ENCODE measurements at regions not wholly inside any gene's neighbourhood (a gene's known extent, or its start where the extent isn't known, plus 50 kb on each side); places are given as distances from the start of the nearest gene placed in this dataset.

DNA sequence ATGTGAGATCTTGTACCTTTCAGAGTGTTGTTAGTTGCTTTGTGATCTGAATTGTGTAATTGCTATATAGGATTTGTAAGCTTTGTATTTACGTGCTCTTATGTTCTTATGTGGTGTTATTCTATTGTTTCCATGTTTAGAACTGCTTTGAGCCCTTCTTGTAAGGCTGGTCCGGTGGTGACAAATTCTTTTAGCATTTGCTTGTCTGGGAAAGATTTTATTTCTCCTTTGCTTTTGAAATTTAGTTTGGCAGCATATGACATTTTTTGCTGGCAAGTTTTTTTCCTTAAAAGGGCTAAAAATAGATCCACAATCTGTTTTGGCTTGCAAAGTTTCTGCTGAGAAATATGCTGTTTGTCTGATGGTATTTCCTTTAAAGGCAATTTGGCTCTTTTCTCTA, 1089.2 kb upstream of the PCDH9 start:
- TF ChIP-seq, protein P1, sequence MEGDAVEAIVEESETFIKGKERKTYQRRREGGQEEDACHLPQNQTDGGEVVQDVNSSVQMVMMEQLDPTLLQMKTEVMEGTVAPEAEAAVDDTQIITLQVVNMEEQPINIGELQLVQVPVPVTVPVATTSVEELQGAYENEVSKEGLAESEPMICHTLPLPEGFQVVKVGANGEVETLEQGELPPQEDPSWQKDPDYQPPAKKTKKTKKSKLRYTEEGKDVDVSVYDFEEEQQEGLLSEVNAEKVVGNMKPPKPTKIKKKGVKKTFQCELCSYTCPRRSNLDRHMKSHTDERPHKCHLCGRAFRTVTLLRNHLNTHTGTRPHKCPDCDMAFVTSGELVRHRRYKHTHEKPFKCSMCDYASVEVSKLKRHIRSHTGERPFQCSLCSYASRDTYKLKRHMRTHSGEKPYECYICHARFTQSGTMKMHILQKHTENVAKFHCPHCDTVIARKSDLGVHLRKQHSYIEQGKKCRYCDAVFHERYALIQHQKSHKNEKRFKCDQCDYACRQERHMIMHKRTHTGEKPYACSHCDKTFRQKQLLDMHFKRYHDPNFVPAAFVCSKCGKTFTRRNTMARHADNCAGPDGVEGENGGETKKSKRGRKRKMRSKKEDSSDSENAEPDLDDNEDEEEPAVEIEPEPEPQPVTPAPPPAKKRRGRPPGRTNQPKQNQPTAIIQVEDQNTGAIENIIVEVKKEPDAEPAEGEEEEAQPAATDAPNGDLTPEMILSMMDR (IDR thresholded peaks at IDR 0.05; ENCODE audit: insufficient read depth, low read length, poor library complexity, severe bottlenecking): no peak
- Histone ChIP-seq H3K4me3 (replicated peaks; ENCODE audit: low read depth, low read length) (no peak overlapping the region), H3K27me3 (replicated peaks; ENCODE audit: control insufficient read depth, insufficient read depth, low read length) (no peaks in the 10 kb centered on the region), H3K36me3 (ENCODE audit: control insufficient read depth, insufficient read depth, low read length) (no peaks in the 10 kb centered on the region)
- DNase-seq (ENCODE audit: extremely low read depth, insufficient read length): no peak

DNA sequence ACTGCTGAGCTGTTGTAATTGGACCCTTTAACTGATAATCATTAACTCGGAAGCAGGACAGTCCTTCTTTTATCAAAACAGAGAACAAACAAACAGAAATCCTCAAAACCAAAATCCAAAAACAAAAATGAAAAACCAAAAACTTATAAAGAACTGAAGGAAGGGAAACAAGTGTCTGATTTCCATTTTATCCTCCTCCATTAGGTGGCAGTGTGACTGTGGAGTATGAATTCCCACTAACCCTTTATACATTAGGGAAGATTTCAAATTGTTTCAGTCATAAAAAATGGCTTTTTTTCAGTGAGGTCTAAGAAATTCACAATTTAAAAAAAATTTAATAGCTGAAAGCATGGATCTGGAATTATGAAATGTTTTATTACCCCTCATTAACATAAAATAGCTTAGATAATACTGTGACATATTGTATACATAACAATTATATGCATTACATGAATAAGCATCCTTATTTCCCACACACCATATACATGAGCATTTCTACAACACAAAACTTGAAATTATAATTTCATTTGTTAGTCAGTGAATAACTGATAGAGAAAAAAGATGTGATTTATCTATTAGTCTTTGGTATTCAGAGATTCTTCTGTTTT, 1074.3 kb upstream of the PCDH9 start:
- DNase-seq (ENCODE audit: extremely low read depth, insufficient read length): no peak
- Histone ChIP-seq H3K27me3 (replicated peaks; ENCODE audit: control insufficient read depth, insufficient read depth, low read length) (no peaks in the 10 kb centered on the region), H3K36me3 (ENCODE audit: control insufficient read depth, insufficient read depth, low read length) (no peaks in the 10 kb centered on the region), H3K4me3 (replicated peaks; ENCODE audit: low read depth, low read length) (no peak overlapping the region)
- TF ChIP-seq, protein P1 (IDR thresholded peaks at IDR 0.05; ENCODE audit: insufficient read depth, low read length, poor library complexity, severe bottlenecking): peak; percentile 61

DNA sequence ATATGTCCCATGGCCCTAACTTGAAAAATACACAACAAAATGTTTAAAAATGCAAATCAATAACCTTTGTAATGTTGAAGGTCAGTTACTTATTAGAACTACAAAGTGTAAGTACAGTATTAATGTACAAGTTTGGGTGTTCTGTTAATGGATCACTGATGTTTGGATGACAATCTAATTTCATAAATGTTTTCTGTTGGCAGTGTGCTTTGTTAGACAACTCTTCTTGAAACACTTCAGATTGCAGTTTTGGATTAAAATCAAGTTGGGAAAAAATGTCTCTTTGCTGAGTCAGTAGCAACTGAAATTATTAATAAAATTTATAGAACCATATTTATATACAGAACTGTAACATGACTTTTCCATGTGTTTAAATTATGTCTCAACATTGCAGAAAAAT, 1063.5 kb upstream of the PCDH9 start:
- no peak overlapping the region for H3K4me3 ChIP-seq (replicated peaks; ENCODE audit: low read depth, low read length)
- TF ChIP-seq, protein P1 (IDR thresholded peaks at IDR 0.05; ENCODE audit: insufficient read depth, low read length, poor library complexity, severe bottlenecking): no peak
- no peak for DNase-seq (ENCODE audit: extremely low read depth, insufficient read length)
- H3K27me3 ChIP-seq (replicated peaks; ENCODE audit: control insufficient read depth, insufficient read depth, low read length): no peaks in the 10 kb centered on the region
- no peaks in the 10 kb centered on the region for H3K36me3 ChIP-seq (ENCODE audit: control insufficient read depth, insufficient read depth, low read length)

DNA sequence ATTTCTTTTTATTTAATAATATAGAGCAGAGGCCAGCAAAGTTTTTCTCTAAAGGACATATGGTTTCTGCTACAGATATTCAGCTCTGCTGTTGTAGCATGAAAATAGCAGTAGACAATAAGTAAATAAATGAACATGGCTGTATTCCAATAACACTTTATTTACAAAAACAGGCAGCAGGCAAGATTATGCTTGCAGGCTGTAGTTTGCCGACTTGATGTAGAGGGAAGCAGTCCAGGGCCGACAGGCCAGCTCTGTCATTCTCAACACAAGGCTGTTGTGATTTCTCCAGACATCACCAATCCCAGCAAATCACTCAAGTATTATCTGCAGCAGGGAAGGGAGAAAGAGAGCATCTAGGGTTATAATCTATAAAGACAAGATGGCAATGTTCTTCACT, 1062.5 kb upstream of the PCDH9 start:
- TF ChIP-seq, protein P1 (IDR thresholded peaks at IDR 0.05; ENCODE audit: insufficient read depth, low read length, poor library complexity, severe bottlenecking): no peak
- no peak overlapping the region for H3K4me3 ChIP-seq (replicated peaks; ENCODE audit: low read depth, low read length)
- H3K27me3 ChIP-seq (replicated peaks; ENCODE audit: control insufficient read depth, insufficient read depth, low read length): no peaks in the 10 kb centered on the region
- no peaks in the 10 kb centered on the region for H3K36me3 ChIP-seq (ENCODE audit: control insufficient read depth, insufficient read depth, low read length)
- no peak for DNase-seq (ENCODE audit: extremely low read depth, insufficient read length)

DNA sequence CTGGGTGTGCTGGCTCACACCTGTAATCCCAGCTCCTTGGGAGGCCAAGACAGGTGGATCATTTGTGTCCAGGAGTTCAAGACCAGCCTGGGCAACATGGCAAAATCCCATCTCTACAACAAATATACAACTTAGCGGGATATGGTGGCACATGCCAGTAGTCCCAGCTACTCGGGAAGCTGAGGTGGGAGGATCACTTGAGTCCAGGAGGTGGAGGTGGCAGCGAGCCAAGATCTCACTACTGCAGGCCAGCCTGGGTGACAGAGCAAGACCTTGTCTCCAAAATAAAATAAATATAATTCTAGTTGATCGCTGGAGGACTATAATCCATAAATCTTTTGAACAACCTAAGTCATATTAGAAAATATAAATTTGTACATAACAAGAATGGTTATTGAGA, 1061.5 kb upstream of the PCDH9 start:
- DNase-seq (ENCODE audit: extremely low read depth, insufficient read length): no peak
- Histone ChIP-seq H3K27me3 (replicated peaks; ENCODE audit: control insufficient read depth, insufficient read depth, low read length) (no peaks in the 10 kb centered on the region), H3K4me3 (replicated peaks; ENCODE audit: low read depth, low read length) (no peak overlapping the region), H3K36me3 (ENCODE audit: control insufficient read depth, insufficient read depth, low read length) (no peaks in the 10 kb centered on the region)
- TF ChIP-seq, protein P1 (IDR thresholded peaks at IDR 0.05; ENCODE audit: insufficient read depth, low read length, poor library complexity, severe bottlenecking): no peak

DNA sequence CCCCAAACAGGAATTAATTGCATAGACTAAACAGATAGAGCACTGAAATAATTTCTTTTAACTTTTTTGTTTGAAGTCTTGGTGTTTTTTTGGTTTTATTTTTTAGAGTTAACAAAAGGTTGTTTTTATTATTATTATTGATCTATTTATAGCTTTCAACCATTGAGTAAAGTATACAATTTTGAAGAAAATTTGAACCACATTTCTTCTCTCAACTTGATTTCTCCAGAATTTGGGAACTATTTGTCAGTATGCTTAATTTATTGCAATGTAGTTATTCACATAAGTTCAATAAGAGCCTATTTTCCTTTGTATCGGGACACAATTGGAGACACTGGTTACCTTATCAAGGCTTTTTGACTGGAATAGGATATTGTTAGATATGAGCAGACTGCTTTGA, 1045.6 kb upstream of the PCDH9 start:
- H3K4me3 ChIP-seq (replicated peaks; ENCODE audit: low read depth, low read length): no peak overlapping the region
- TF ChIP-seq, protein P1 (IDR thresholded peaks at IDR 0.05; ENCODE audit: insufficient read depth, low read length, poor library complexity, severe bottlenecking): no peak
- H3K36me3 ChIP-seq (ENCODE audit: control insufficient read depth, insufficient read depth, low read length): no peaks in the 10 kb centered on the region
- no peak for DNase-seq (ENCODE audit: extremely low read depth, insufficient read length)
- no peaks in the 10 kb centered on the region for H3K27me3 ChIP-seq (replicated peaks; ENCODE audit: control insufficient read depth, insufficient read depth, low read length)
